Activated CD8-positive, alpha-beta T cell treated with anti-CD3 and anti-CD28 coated beads for 36 hours (primary cell): ENCODE measurements at regions not wholly inside any gene's neighbourhood (a gene's known extent, or its start where the extent isn't known, plus 50 kb on each side); places are given as distances from the start of the nearest gene placed in this dataset.

Source experiments
- ATAC-seq: fragments of 200-7000 bp; cut with Tn5 transposase; one replicate; pipeline ENCODE4 v1.10.0; 2021; ENCODE audit warnings: mild to moderate bottlenecking, moderate library complexity
- CTCF ChIA-PET: fragments of 350-600 bp; sonication (Branson Sonifier 250); formaldehyde crosslinking; loops from one replicate; lab custom pipeline; 2021; ENCODE audit warnings: antibody characterized with exemption; lab: Charles Lee
- POLR2A ChIA-PET: fragments of 350-600 bp; sonication (Branson Sonifier 250); formaldehyde crosslinking; loops from one replicate; lab custom pipeline; 2021; ENCODE audit warnings: antibody characterized with exemption; lab: Charles Lee
- DNase-seq: peaks from one replicate; pipeline ENCODE4 v3.0.0-alpha.2; 2020
- H3K27ac Mint-ChIP-seq: one replicate; pipeline ENCODE4 v1.8.0; 2021; ENCODE audit warnings: mild to moderate bottlenecking, mixed read lengths
- H3K27me3 Mint-ChIP-seq: one replicate; pipeline ENCODE4 v1.8.0; 2021; ENCODE audit warnings: mixed read lengths
- H3K36me3 Mint-ChIP-seq: one replicate; pipeline ENCODE4 v1.8.0; 2021; ENCODE audit warnings: low read depth, mixed read lengths
- H3K4me1 Mint-ChIP-seq: one replicate; pipeline ENCODE4 v1.8.0; 2021; ENCODE audit warnings: low read depth, mixed read lengths
- H3K4me3 Mint-ChIP-seq: one replicate; pipeline ENCODE4 v1.8.0; 2021; ENCODE audit warnings: mild to moderate bottlenecking, moderate library complexity, mixed read lengths
- H3K9me3 Mint-ChIP-seq: one replicate; pipeline ENCODE4 v1.8.0; 2021; ENCODE audit warnings: mixed read lengths
- intact Hi-C: fragments of 100-400 bp; cut with micrococcal nuclease; formaldehyde crosslinking; loops from one replicate; pipeline ENCODE4 v1.10.0; 2022
- TF ChIP-seq, protein P1 (sequence below): fragments of 200-600 bp; IDR thresholded peaks from one replicate; pipeline ENCODE4 v1.8.0; 2022; ENCODE audit warnings: antibody characterized with exemption, mild to moderate bottlenecking

DNA sequence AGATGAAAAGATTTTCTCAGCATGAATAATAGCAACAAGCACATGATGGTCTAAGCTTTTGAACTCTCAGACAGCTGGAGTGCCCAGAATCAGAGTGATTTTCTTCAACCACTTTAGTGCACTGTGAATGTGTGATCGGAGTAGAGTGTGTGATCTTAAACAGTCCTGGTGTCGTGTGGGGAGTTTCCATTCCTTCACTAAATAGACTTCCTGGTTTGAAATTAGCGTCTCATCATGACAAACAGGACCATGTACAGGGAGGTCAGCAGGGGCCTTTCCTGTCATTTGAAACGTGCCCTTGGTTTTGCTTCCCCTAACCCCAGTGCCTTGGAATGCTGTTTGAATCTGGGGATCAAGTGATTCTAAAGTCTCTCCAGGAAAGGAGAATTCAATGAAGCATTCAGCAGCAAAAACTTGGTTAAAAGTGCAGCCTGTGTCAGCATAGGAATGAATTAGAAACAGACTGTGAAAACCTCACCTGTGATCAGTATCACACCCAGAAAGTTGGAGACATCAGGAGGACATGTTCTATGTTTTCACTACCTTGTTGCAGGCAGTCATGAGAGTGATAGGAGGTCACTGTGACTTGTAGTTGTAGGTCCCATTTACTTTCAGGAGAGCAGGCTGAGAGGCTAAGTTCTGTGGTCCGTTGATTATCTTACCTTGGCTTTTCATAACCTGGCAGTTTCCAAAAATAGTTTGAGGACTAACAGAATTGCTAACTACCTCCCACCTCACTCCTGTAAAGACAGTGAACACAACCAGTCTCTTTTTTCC lies 400.3 kb downstream of the MTX2 start:
- TF ChIP-seq, protein P1, sequence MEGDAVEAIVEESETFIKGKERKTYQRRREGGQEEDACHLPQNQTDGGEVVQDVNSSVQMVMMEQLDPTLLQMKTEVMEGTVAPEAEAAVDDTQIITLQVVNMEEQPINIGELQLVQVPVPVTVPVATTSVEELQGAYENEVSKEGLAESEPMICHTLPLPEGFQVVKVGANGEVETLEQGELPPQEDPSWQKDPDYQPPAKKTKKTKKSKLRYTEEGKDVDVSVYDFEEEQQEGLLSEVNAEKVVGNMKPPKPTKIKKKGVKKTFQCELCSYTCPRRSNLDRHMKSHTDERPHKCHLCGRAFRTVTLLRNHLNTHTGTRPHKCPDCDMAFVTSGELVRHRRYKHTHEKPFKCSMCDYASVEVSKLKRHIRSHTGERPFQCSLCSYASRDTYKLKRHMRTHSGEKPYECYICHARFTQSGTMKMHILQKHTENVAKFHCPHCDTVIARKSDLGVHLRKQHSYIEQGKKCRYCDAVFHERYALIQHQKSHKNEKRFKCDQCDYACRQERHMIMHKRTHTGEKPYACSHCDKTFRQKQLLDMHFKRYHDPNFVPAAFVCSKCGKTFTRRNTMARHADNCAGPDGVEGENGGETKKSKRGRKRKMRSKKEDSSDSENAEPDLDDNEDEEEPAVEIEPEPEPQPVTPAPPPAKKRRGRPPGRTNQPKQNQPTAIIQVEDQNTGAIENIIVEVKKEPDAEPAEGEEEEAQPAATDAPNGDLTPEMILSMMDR: no peak
- intact Hi-C loops: no loop called here
- ChIA-PET POLR2A (no interaction called here), CTCF (interaction anchor here (7.9 kb wide), 1 partner anchor 17 kb away, joined by 51 read pairs; no protein-coding TSS in a partner anchor)
- no peak overlapping the region for H3K4me3 Mint-ChIP-seq
- H3K27ac Mint-ChIP-seq: no peak overlapping the region
- no peaks in the 10 kb centered on the region for H3K9me3 Mint-ChIP-seq
- peaks cover 11% of the 10 kb centered on the region for H3K27me3 Mint-ChIP-seq
- no peak for DNase-seq
- H3K4me1 Mint-ChIP-seq: no peaks in the 10 kb centered on the region
- no peak for ATAC-seq
- H3K36me3 Mint-ChIP-seq: no peaks in the 10 kb centered on the region

DNA sequence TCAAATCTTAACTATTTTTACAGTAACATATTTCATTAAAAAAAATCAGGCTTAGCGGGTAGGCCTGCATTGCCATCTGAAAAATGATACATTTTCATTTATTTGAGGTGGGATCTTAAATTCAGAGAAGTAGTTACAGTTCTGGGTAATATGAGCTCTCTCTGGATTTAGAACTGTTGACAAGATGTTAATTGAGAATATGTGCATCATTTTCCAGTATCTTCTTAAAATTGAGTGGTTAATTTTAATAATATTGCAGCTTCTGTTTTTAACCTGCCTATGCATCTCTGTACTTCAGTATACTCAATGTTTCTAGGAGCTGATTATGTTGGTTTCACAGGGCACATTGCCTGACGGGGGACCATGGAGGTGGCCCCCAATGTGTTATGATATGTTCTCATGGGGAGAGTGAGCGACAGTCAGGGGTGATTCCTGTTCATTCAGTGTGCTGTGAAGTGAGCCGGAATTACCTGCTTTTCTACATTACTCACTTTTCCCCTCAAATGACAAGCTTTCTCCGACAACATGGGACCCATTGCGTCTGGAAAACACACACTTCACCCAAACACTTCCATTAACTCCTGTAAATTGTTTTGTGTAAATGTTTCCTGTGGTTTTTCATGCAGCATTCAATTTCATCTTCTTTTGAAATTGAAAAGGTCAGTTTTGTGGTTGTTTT lies 406.2 kb downstream of the MTX2 start:
- Mint-ChIP-seq H3K36me3 (no peaks in the 10 kb centered on the region), H3K4me1 (no peaks in the 10 kb centered on the region), H3K9me3 (no peaks in the 10 kb centered on the region), H3K27ac (no peak overlapping the region), H3K4me3 (no peak overlapping the region), H3K27me3 (peaks cover 15% of the 10 kb centered on the region)
- DNase-seq (no peak), ATAC-seq (no peak)
- intact Hi-C loops: no loop called here
- ChIA-PET CTCF (interaction anchor here (1.1 to 2.0 kb wide), 2 partner anchors 8 to 22 kb away, joined by 3 to 6 read pairs; no protein-coding TSS in a partner anchor), POLR2A (no interaction called here)
- TF ChIP-seq, protein P1: no peak

GRCh38 chr2:176677746-176678265 lies 408.6 kb downstream of the MTX2 start:
- intact Hi-C loops: no loop called here
- Mint-ChIP-seq H3K27me3 (peaks cover 16% of the 10 kb centered on the region), H3K4me3 (no peak overlapping the region), H3K36me3 (no peaks in the 10 kb centered on the region), H3K4me1 (no peaks in the 10 kb centered on the region), H3K9me3 (no peaks in the 10 kb centered on the region), H3K27ac (no peak overlapping the region)
- DNase-seq (no peak), ATAC-seq (no peak)
- CTCF ChIA-PET: no interaction called here
- POLR2A ChIA-PET: no interaction called here
- TF ChIP-seq, protein P1: no peak

GRCh38 chr2:176678571-176678970 lies 409.3 kb downstream of the MTX2 start:
- ATAC-seq (no peak), DNase-seq (no peak)
- H3K4me3 Mint-ChIP-seq: no peak overlapping the region
- intact Hi-C loops: no loop called here
- POLR2A ChIA-PET: no interaction called here
- H3K27ac Mint-ChIP-seq: no peak overlapping the region
- no peaks in the 10 kb centered on the region for H3K4me1 Mint-ChIP-seq
- TF ChIP-seq, protein P1: no peak
- peaks cover 18% of the 10 kb centered on the region for H3K27me3 Mint-ChIP-seq
- H3K9me3 Mint-ChIP-seq: no peaks in the 10 kb centered on the region
- no peaks in the 10 kb centered on the region for H3K36me3 Mint-ChIP-seq
- CTCF ChIA-PET: interaction anchor here (1.0 to 1.2 kb wide), 2 partner anchors 24 to 27 kb away, joined by 3 to 4 read pairs; no protein-coding TSS in a partner anchor
